ENCODE measurements at regions not wholly inside any gene's neighbourhood (a gene's known extent, or its start where the extent isn't known, plus 50 kb on each side); places are given as distances from the start of the nearest gene placed in this dataset.
"Not testable (repeated sequence)": the region's sequence is repeated elsewhere in the genome, so short reads cannot be mapped to it uniquely, and the experiment has no call there.

DNA sequence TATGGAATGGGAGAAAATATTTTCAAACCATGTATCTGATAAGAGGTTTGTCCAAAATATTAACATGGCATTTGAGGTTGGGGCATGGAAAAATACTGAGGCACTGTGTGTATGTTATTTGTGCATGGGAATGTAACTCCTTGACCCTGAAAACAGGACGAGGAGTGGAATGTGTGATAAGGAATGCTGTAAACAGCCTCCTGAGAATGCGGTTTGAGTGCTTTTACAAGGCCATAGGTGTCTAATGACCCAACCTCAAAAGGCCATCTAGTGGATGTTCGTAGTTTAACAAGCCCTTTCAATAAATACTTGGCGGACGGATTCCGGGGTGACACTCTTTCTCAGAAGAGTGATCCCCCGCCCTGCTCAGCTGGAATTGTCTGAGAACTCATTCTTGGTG lies 162.9 kb upstream of the USP9X start:
- Histone ChIP-seq H4K91ac (ENCODE audit: insufficient read length, low read depth, low read length) (no peak overlapping the region), H2AK5ac (ENCODE audit: insufficient read length, low read length) (no peak overlapping the region), H2BK12ac (ENCODE audit: insufficient read length, low read depth, low read length) (no peak overlapping the region), H4K20me1 (ENCODE audit: control insufficient read depth, insufficient read depth, insufficient read length) (no peaks in the 10 kb centered on the region), H3K79me1 (ENCODE audit: insufficient read depth, low read depth, low read length, poor library complexity, severe bottlenecking) (no peaks in the 10 kb centered on the region), H3K23me2 (ENCODE audit: insufficient read length, low read depth, low read length, poor library complexity, severe bottlenecking) (no peaks in the 10 kb centered on the region), H2BK5ac (ENCODE audit: insufficient read length, low read length) (no peak overlapping the region), H3K4me1 (ENCODE audit: insufficient read depth, low read length) (no peaks in the 10 kb centered on the region), H3K18ac (ENCODE audit: insufficient read length, low read depth, low read length) (no peak overlapping the region), H4K5ac (ENCODE audit: insufficient read length, low read depth, low read length) (no peak overlapping the region), H3K14ac (ENCODE audit: insufficient read depth, low read length) (no peak overlapping the region), H3K23ac (ENCODE audit: insufficient read length, low read depth, low read length) (no peak overlapping the region), H3K27me3 (ENCODE audit: insufficient read depth, low read length) (no peaks in the 10 kb centered on the region), H2AFZ (ENCODE audit: low read length) (no peak overlapping the region), H3K79me2 (ENCODE audit: insufficient read depth, low read length) (no peaks in the 10 kb centered on the region), H2BK20ac (ENCODE audit: low read depth, low read length, poor library complexity, severe bottlenecking) (no peak overlapping the region), H3K4ac (ENCODE audit: low read depth, low read length) (no peak overlapping the region), H3K56ac (ENCODE audit: insufficient read length, low read depth, low read length) (no peak overlapping the region), H3K9me3 (ENCODE audit: control insufficient read depth, low read depth, low read length) (no peaks in the 10 kb centered on the region), H4K8ac (replicated peaks; ENCODE audit: insufficient read length, low read depth, low read length) (no peak overlapping the region), H2BK15ac (ENCODE audit: low read depth, low read length) (no peak overlapping the region), H3K9ac (ENCODE audit: extremely low read depth, insufficient read length, low read length) (no peak overlapping the region), H3T11ph (ENCODE audit: low read length) (no peak overlapping the region), H3K27ac (ENCODE audit: insufficient read length, low read depth, low read length) (no peak overlapping the region), H3K4me2 (ENCODE audit: insufficient read depth, insufficient read length, low read length) (no peak overlapping the region), H2BK120ac (ENCODE audit: low read depth, low read length, poor library complexity, severe bottlenecking) (no peak overlapping the region)
- peak; percentile 71 for DNase-seq
- H3K4me1 Mint-ChIP-seq: peaks cover 0 to 4% of the 10 kb centered on the region in 2 experiments; a peak in 3 of 4 replicates
- H3K4me3 Mint-ChIP-seq: no peak overlapping the region
- H3K27ac Mint-ChIP-seq: peak overlapping the region; percentile 10 to 81 (median 56); a peak in 5 of 7 replicates
- TF ChIP-seq, protein P1, sequence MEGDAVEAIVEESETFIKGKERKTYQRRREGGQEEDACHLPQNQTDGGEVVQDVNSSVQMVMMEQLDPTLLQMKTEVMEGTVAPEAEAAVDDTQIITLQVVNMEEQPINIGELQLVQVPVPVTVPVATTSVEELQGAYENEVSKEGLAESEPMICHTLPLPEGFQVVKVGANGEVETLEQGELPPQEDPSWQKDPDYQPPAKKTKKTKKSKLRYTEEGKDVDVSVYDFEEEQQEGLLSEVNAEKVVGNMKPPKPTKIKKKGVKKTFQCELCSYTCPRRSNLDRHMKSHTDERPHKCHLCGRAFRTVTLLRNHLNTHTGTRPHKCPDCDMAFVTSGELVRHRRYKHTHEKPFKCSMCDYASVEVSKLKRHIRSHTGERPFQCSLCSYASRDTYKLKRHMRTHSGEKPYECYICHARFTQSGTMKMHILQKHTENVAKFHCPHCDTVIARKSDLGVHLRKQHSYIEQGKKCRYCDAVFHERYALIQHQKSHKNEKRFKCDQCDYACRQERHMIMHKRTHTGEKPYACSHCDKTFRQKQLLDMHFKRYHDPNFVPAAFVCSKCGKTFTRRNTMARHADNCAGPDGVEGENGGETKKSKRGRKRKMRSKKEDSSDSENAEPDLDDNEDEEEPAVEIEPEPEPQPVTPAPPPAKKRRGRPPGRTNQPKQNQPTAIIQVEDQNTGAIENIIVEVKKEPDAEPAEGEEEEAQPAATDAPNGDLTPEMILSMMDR (conservative IDR thresholded peaks at IDR 0.05): peak; percentile 64
- WGBS (ENCODE audit: extremely low coverage, insufficient read length, low lambda C conversion rate): no CpG with 5 or more reads among the region's 7 CpGs
- peaks cover 65 to 74% of the 10 kb centered on the region in 2 experiments for H3K9me3 Mint-ChIP-seq
- H3K27me3 Mint-ChIP-seq (ENCODE audit: low read depth): no peaks in the 10 kb centered on the region
- H3K36me3 Mint-ChIP-seq (ENCODE audit: insufficient read depth in 1 of 3, low read depth in 3 of 3): peaks cover 17 to 43% (median 18%) of the 10 kb centered on the region in 3 experiments

DNA sequence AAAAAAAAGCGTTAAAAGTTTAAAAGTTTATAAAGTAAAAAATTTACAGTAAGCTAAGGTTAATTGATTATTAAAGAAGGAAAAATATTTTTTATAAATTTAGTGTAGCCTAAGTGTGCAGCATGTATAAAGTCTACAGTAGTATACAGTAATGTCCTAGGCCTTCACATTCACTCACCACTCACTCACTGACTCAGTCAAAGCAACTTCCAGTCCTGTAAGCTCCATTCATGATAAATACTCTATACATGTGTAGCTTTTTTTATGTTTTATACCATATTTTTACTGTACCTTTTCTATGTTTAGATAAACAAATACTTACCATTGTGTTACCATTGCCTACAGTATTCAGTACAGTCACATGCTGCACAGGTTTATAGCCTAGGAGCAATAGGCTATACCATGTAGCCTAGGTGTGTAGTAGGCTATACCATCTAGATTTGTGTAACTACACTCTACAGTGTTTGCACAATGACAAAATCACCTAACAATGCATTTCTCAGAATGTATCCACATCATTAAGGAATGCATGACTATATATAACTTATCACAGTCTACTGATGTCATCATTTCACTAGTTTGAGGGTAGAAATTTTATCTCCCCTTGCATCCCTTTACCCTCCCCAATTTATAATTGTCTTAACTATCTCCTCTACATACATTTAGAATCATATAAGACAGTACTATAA lies 158.4 kb upstream of the USP9X start:
- not testable (repeated sequence) for H3K18ac ChIP-seq (ENCODE audit: insufficient read length, low read depth, low read length); H3K27me3 ChIP-seq (ENCODE audit: insufficient read depth, low read length); H3K9me3 ChIP-seq (ENCODE audit: control insufficient read depth, low read depth, low read length); H2BK15ac ChIP-seq (ENCODE audit: low read depth, low read length); H2BK120ac ChIP-seq (ENCODE audit: low read depth, low read length, poor library complexity, severe bottlenecking); H3K27ac Mint-ChIP-seq; H4K5ac ChIP-seq (ENCODE audit: insufficient read length, low read depth, low read length); H2BK20ac ChIP-seq (ENCODE audit: low read depth, low read length, poor library complexity, severe bottlenecking); H3K4me1 Mint-ChIP-seq; H3K27me3 Mint-ChIP-seq (ENCODE audit: low read depth); H3K9ac ChIP-seq (ENCODE audit: extremely low read depth, insufficient read length, low read length); H2BK5ac ChIP-seq (ENCODE audit: insufficient read length, low read length); H3K4ac ChIP-seq (ENCODE audit: low read depth, low read length); H3K27ac ChIP-seq (ENCODE audit: insufficient read length, low read depth, low read length); H3K56ac ChIP-seq (ENCODE audit: insufficient read length, low read depth, low read length); H4K91ac ChIP-seq (ENCODE audit: insufficient read length, low read depth, low read length); H2AFZ ChIP-seq (ENCODE audit: low read length); H3K4me3 Mint-ChIP-seq; H3K23ac ChIP-seq (ENCODE audit: insufficient read length, low read depth, low read length); H3K79me1 ChIP-seq (ENCODE audit: insufficient read depth, low read depth, low read length, poor library complexity, severe bottlenecking); H3K4me2 ChIP-seq (ENCODE audit: insufficient read depth, insufficient read length, low read length); H2BK12ac ChIP-seq (ENCODE audit: insufficient read length, low read depth, low read length); H3K14ac ChIP-seq (ENCODE audit: insufficient read depth, low read length); H3T11ph ChIP-seq (ENCODE audit: low read length); H2AK5ac ChIP-seq (ENCODE audit: insufficient read length, low read length); H4K8ac ChIP-seq (replicated peaks; ENCODE audit: insufficient read length, low read depth, low read length); H4K20me1 ChIP-seq (ENCODE audit: control insufficient read depth, insufficient read depth, insufficient read length); H3K23me2 ChIP-seq (ENCODE audit: insufficient read length, low read depth, low read length, poor library complexity, severe bottlenecking); H3K79me2 ChIP-seq (ENCODE audit: insufficient read depth, low read length); H3K4me1 ChIP-seq (ENCODE audit: insufficient read depth, low read length); DNase-seq
- WGBS (ENCODE audit: extremely low coverage, insufficient read length, low lambda C conversion rate): no CpG with 5 or more reads among the region's 1 CpG
- H3K9me3 Mint-ChIP-seq: peaks cover 85 to 87% of the 10 kb centered on the region in 2 experiments
- peaks cover 24 to 57% (median 25%) of the 10 kb centered on the region in 3 experiments for H3K36me3 Mint-ChIP-seq (ENCODE audit: insufficient read depth in 1 of 3, low read depth in 3 of 3)
